ENCODE measurements at regions not wholly inside any gene's neighbourhood (a gene's known extent, or its start where the extent isn't known, plus 50 kb on each side); places are given as distances from the start of the nearest gene placed in this dataset.

- H3K4me3 ChIP-seq, result no peak overlapping the region
- in situ Hi-C loops (cut with MboI; ENCODE audit: low pct_ligation_motif_present in 1 of 4, low pct_unique_long_range_greater_than_20kb in 1 of 4, low sequenced_read_pairs in 3 of 4), result no loop called here
- no peak overlapping the region for H3K27ac ChIP-seq
- H3K27me3 ChIP-seq, result peaks cover 8% of the 10 kb centered on the region
- H3K4me1 ChIP-seq, result no peaks in the 10 kb centered on the region
- intact Hi-C loops (cut with DNase I; ENCODE audit: low total_unique reads), result no loop called here
- TF ChIP-seq CTCF (IDR thresholded peaks at IDR 0.05) (no peak), EP300 (IDR thresholded peaks at IDR 0.05; ENCODE audit: low read depth) (no peak), POLR2AphosphoS5 (IDR thresholded peaks at IDR 0.05) (no peak), POLR2A (IDR thresholded peaks at IDR 0.05) (no peak)
- 78% methylated on average over 9 of the region's 10 CpGs; no CpG with 5 or more reads in 1 of the 2 donors for WGBS, 2 donors (ENCODE audit: low coverage in 1 of 2)
- no peaks in the 10 kb centered on the region for H3K9me3 ChIP-seq
- no peak for DNase-seq
- H3K36me3 ChIP-seq, result no peaks in the 10 kb centered on the region
These were observed 103.8 kb upstream of the C14orf180 start for GRCh38 chr14:104475802-104476201.

GRCh38 chr14:104476437-104476836, 103.1 kb upstream of the C14orf180 start:
- H3K27me3 ChIP-seq, result peaks cover 8% of the 10 kb centered on the region

GRCh38 chr14:104477117-104477623, 102.4 kb upstream of the C14orf180 start:
- intact Hi-C loops (cut with DNase I; ENCODE audit: low total_unique reads) (no loop called here), in situ Hi-C loops (cut with MboI; ENCODE audit: low pct_ligation_motif_present in 1 of 4, low pct_unique_long_range_greater_than_20kb in 1 of 4, low sequenced_read_pairs in 3 of 4) (no loop called here)
- Histone ChIP-seq H3K4me1 (no peaks in the 10 kb centered on the region), H3K4me3 (no peak overlapping the region), H3K9me3 (peaks cover 4 to 7% of the 10 kb centered on the region in 2 donors), H3K36me3 (no peaks in the 10 kb centered on the region), H3K27ac (no peak overlapping the region), H3K27me3 (peaks cover 8% of the 10 kb centered on the region)
- DNase-seq, result no peak
- 81% methylated on average over 14 of the region's 15 CpGs; no CpG with 5 or more reads in 1 of the 2 donors for WGBS, 2 donors (ENCODE audit: low coverage in 1 of 2)
- no peak for TF ChIP-seq EP300 (IDR thresholded peaks at IDR 0.05; ENCODE audit: low read depth)
- TF ChIP-seq POLR2A (IDR thresholded peaks at IDR 0.05), result no peak
- TF ChIP-seq CTCF (IDR thresholded peaks at IDR 0.05), result no peak
- TF ChIP-seq POLR2AphosphoS5 (IDR thresholded peaks at IDR 0.05), result no peak

More at GRCh38 chr14:104476437-104476836, 103.1 kb upstream of the C14orf180 start:
- intact Hi-C loops (cut with DNase I; ENCODE audit: low total_unique reads), result no loop called here
- 83% methylated on average over 10 of the region's 10 CpGs; no CpG with 5 or more reads in 1 of the 2 donors for WGBS, 2 donors (ENCODE audit: low coverage in 1 of 2)
- in situ Hi-C loops (cut with MboI; ENCODE audit: low pct_ligation_motif_present in 1 of 4, low pct_unique_long_range_greater_than_20kb in 1 of 4, low sequenced_read_pairs in 3 of 4), result no loop called here
- Histone ChIP-seq H3K27ac (no peak overlapping the region), H3K4me3 (no peak overlapping the region), H3K9me3 (peaks cover 2 to 6% of the 10 kb centered on the region in 2 donors), H3K4me1 (no peaks in the 10 kb centered on the region), H3K36me3 (no peaks in the 10 kb centered on the region)
- TF ChIP-seq CTCF (IDR thresholded peaks at IDR 0.05) (no peak), POLR2AphosphoS5 (IDR thresholded peaks at IDR 0.05) (no peak), EP300 (IDR thresholded peaks at IDR 0.05; ENCODE audit: low read depth) (no peak), POLR2A (IDR thresholded peaks at IDR 0.05) (no peak)
- no peak for DNase-seq

- no peak overlapping the region for H3K4me3 ChIP-seq
- in situ Hi-C loops (cut with MboI; ENCODE audit: low pct_ligation_motif_present in 1 of 4, low pct_unique_long_range_greater_than_20kb in 1 of 4, low sequenced_read_pairs in 3 of 4) (no loop called here), intact Hi-C loops (cut with DNase I; ENCODE audit: low total_unique reads) (no loop called here)
- 35 to 70% methylated on average over 5 to 22 of the region's 22 CpGs for WGBS, 2 donors (ENCODE audit: low coverage in 1 of 2)
- no peaks in the 10 kb centered on the region for H3K4me1 ChIP-seq
- H3K27me3 ChIP-seq, result peaks cover 8% of the 10 kb centered on the region
- no peak for DNase-seq
- TF ChIP-seq POLR2AphosphoS5 (IDR thresholded peaks at IDR 0.05) (no peak), EP300 (IDR thresholded peaks at IDR 0.05; ENCODE audit: low read depth) (no peak), POLR2A (IDR thresholded peaks at IDR 0.05) (no peak), CTCF (IDR thresholded peaks at IDR 0.05) (no peak)
- no peak overlapping the region for H3K27ac ChIP-seq
- peaks cover 6 to 13% of the 10 kb centered on the region in 2 donors for H3K9me3 ChIP-seq
- no peaks in the 10 kb centered on the region for H3K36me3 ChIP-seq
These were observed 101.7 kb upstream of the C14orf180 start for GRCh38 chr14:104477666-104478380.
